Gastrocnemius medialis (tissue), 4 donors: ENCODE measurements at regions not wholly inside any gene's neighbourhood (a gene's known extent, or its start where the extent isn't known, plus 50 kb on each side); places are given as distances from the start of the nearest gene placed in this dataset.

Source experiments
- ATAC-seq, 2 donors: fragments of 150-250 bp; one replicate each; pipeline ENCODE4 v1.9.1; 2016
- DNase-seq, 2 donors: peaks; one replicate each; pipeline ENCODE4 v3.0.0-alpha.2; 2019
- H3K27ac ChIP-seq, 4 donors: fragments of 200-600 bp; sonication (generic); 1 replicate in 1 of 4; 2 replicates in 3 of 4; pipeline ENCODE4 v1.5.1; 2016 to 2018; ENCODE audit warnings: mild to moderate bottlenecking in 2 of 4, moderate library complexity in 1 of 4
- H3K27me3 ChIP-seq, 3 donors: fragments of 200-600 bp; sonication (generic) in 2 of 3; 1 replicate in 1 of 3; 2 replicates in 2 of 3; pipeline versions ENCODE4 v1.5.1 to v1.6.0; 2016 to 2019; ENCODE audit warnings: mild to moderate bottlenecking in 1 of 3, moderate library complexity in 1 of 3
- H3K36me3 ChIP-seq, 2 donors: fragments of 200-600 bp; sonication (generic) in 1 of 2; one replicate each; pipeline ENCODE4 v1.5.1; 2017 to 2018
- H3K4me1 ChIP-seq, 2 donors: fragments of 200-600 bp; sonication (generic) in 1 of 2; one replicate each; pipeline ENCODE4 v1.5.1; 2016 to 2017; ENCODE audit warnings: mild to moderate bottlenecking in 2 of 2
- H3K4me3 ChIP-seq, 4 donors: fragments of 200-600 bp; sonication (generic) in 3 of 4; 1 replicate in 1 of 4; 2 replicates in 3 of 4; pipeline ENCODE4 v1.5.1; 2016 to 2019; ENCODE audit warnings: mild to moderate bottlenecking in 2 of 4
- H3K9me3 ChIP-seq, 3 donors: fragments of 200-600 bp; sonication (generic) in 2 of 3; 1 replicate in 1 of 3; 2 replicates in 2 of 3; pipeline ENCODE4 v1.5.1; 2016 to 2019
- POLR2A ChIP-seq, 2 donors: fragments of 450-650 bp; IDR thresholded peaks; one replicate each; pipeline ENCODE4 v1.6.1; 2017; ENCODE audit warnings: antibody characterized with exemption in 2 of 2, mild to moderate bottlenecking in 2 of 2, moderate library complexity in 2 of 2
- in situ Hi-C, 4 donors: fragments of 200-750 bp; cut with MboI; loops; one replicate each; pipeline versions ENCODE4 v1.15.0 to v1.8.0; 2017; ENCODE audit warnings: low sequenced_read_pairs in 4 of 4
- intact Hi-C: fragments of 100-400 bp; cut with DNase I; formaldehyde crosslinking; loops from one replicate; pipeline ENCODE4 v1.15.1; 2023; ENCODE audit warnings: low total_unique reads
- TF ChIP-seq, protein P1 (sequence below), 5 experiments: fragments of 450-650 bp in 3 of 5; fragments of 200-600 bp in 2 of 5; sonication (generic) in 2 of 5; IDR thresholded peaks in 4 of 5; conservative IDR thresholded peaks in 1 of 5; 1 replicate in 4 of 5; 2 replicates in 1 of 5; pipeline ENCODE4 v1.5.1; 2016 to 2019; ENCODE audit warnings: antibody characterized with exemption in 5 of 5, mild to moderate bottlenecking in 3 of 5, moderate library complexity in 3 of 5

DNA sequence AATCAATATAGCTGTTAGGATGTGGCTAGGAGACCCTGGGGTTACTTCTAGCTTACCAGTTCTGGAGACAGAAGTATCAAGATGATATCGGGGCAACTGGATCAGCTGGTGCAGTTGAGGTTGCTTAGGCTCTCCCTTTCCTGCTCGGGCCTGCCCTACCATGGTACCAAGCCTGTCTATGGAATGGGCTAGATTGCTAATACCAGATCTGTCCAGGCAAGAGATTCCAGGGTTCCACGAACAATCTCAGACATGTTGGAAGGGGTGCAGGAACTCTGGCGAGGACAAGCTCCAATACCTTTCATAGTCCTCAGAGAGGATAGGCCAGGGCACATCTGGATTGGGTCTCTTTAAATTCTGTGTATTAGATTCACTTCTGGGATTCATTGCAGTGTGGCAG is 53.8 kb downstream of the ADM start:
- ATAC-seq (no peak), DNase-seq (no peak)
- no peak overlapping the region for H3K4me3 ChIP-seq
- no peaks in the 10 kb centered on the region for H3K36me3 ChIP-seq
- peaks cover 6 to 14% of the 10 kb centered on the region in 2 donors for H3K4me1 ChIP-seq
- intact Hi-C loops = no loop called here
- H3K9me3 ChIP-seq = no peaks in the 10 kb centered on the region
- TF ChIP-seq, protein P1, sequence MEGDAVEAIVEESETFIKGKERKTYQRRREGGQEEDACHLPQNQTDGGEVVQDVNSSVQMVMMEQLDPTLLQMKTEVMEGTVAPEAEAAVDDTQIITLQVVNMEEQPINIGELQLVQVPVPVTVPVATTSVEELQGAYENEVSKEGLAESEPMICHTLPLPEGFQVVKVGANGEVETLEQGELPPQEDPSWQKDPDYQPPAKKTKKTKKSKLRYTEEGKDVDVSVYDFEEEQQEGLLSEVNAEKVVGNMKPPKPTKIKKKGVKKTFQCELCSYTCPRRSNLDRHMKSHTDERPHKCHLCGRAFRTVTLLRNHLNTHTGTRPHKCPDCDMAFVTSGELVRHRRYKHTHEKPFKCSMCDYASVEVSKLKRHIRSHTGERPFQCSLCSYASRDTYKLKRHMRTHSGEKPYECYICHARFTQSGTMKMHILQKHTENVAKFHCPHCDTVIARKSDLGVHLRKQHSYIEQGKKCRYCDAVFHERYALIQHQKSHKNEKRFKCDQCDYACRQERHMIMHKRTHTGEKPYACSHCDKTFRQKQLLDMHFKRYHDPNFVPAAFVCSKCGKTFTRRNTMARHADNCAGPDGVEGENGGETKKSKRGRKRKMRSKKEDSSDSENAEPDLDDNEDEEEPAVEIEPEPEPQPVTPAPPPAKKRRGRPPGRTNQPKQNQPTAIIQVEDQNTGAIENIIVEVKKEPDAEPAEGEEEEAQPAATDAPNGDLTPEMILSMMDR (IDR thresholded peaks at IDR 0.05 in 4 of 5, conservative IDR thresholded peaks at IDR 0.05 in 1 of 5) = no peak
- TF ChIP-seq POLR2A (IDR thresholded peaks at IDR 0.05) = no peak
- no peak overlapping the region for H3K27ac ChIP-seq
- in situ Hi-C loops = no loop called here
- no peaks in the 10 kb centered on the region for H3K27me3 ChIP-seq

DNA sequence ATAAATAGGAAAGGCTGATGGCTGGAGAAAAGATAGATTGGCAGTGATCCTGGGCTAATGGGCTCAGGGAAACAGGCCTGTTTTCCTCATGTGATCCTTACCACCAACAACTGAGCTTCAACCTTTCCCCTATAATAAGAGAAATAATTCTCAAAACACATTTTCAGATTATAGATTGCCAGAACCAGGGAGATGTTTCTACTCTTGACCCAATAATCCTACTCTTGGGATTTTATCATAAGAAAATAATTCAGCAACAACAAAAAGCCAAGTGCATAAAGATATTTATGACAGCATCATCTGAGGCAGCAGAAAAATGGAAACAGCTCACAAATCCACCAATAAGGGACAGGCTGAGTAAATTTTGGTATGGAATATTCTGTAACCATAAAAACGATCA is 54.3 kb downstream of the ADM start:
- in situ Hi-C loops (no loop called here), intact Hi-C loops (no loop called here)
- Histone ChIP-seq H3K9me3 (no peaks in the 10 kb centered on the region), H3K36me3 (no peaks in the 10 kb centered on the region), H3K27me3 (no peaks in the 10 kb centered on the region), H3K27ac (no peak overlapping the region), H3K4me3 (no peak overlapping the region), H3K4me1 (peaks cover 6 to 9% of the 10 kb centered on the region in 2 donors)
- no peak for TF ChIP-seq POLR2A (IDR thresholded peaks at IDR 0.05)
- TF ChIP-seq, protein P1 (IDR thresholded peaks at IDR 0.05 in 4 of 5, conservative IDR thresholded peaks at IDR 0.05 in 1 of 5) = no peak
- no peak for DNase-seq
- ATAC-seq = no peak

DNA sequence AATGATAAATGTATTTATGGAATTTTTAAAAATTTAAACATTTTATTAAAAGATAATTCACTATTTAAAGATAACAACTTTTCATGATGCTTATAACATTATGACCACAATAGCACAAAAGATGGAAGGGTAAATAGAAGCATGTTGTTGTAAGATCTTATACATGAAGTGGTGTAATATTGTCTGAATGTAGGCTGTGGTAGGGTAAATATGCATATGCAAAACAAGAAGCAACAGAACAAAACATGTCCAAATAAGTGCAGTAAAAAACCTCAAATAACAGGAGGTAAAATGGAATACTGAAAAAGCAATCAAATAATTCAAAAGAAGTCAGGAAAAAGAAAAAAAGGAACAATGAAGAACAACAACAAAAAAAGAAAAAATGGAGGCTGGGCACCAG is 56.0 kb downstream of the ADM start:
- ATAC-seq (no peak), DNase-seq (no peak)
- no peaks in the 10 kb centered on the region for H3K4me1 ChIP-seq
- H3K4me3 ChIP-seq = no peak overlapping the region
- no peaks in the 10 kb centered on the region for H3K9me3 ChIP-seq
- in situ Hi-C loops (loop anchor here in 1 of 4 donors (10.0 kb wide), 1 partner anchor 46 kb away; no protein-coding TSS in a partner anchor), intact Hi-C loops (no loop called here)
- no peak for TF ChIP-seq POLR2A (IDR thresholded peaks at IDR 0.05)
- TF ChIP-seq, protein P1 (IDR thresholded peaks at IDR 0.05 in 4 of 5, conservative IDR thresholded peaks at IDR 0.05 in 1 of 5) = no peak
- H3K27me3 ChIP-seq = no peaks in the 10 kb centered on the region
- H3K36me3 ChIP-seq = no peaks in the 10 kb centered on the region
- H3K27ac ChIP-seq = no peak overlapping the region

DNA sequence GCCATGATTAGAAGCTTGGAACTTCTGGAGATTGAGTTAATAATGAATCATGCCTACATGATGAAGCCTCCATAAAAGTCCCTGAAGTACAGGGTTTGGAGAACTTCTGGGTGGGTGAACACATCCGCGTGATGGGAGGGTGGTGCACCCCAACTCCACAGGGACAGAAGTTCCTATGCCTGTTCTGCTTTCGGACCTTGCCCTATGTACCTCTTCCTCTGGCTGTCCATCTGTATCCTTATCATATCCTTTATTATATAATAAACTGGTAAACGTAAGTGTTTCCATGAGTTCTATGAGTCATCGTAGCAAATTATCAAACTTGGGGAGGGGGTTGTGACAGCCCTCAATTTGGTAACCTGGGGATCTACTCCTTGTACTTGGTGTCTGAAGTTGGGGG is 60.2 kb downstream of the ADM start:
- Histone ChIP-seq H3K4me3 (no peak overlapping the region), H3K4me1 (peaks cover 11 to 21% of the 10 kb centered on the region in 2 donors), H3K27me3 (no peaks in the 10 kb centered on the region), H3K9me3 (no peaks in the 10 kb centered on the region), H3K36me3 (no peaks in the 10 kb centered on the region), H3K27ac (no peak overlapping the region)
- intact Hi-C loops = loop anchor here (5.0 kb wide), 1 partner anchor 58 kb away; the partner anchor contains the start of gene ADM
- TF ChIP-seq, protein P1 (IDR thresholded peaks at IDR 0.05 in 4 of 5, conservative IDR thresholded peaks at IDR 0.05 in 1 of 5) = no peak
- no peak for TF ChIP-seq POLR2A (IDR thresholded peaks at IDR 0.05)
- in situ Hi-C loops = loop anchor here in 1 of 4 donors (10.0 kb wide), 1 partner anchor 50 kb away; no protein-coding TSS in a partner anchor
- DNase-seq (no peak), ATAC-seq (no peak)
